ENCODE measurements at regions not wholly inside any gene's neighbourhood (a gene's known extent, or its start where the extent isn't known, plus 50 kb on each side); places are given as distances from the start of the nearest gene placed in this dataset.

GRCh38 chr2:71736091-71736861, 282.9 kb downstream of the DYSF start:
- H3K79me2 ChIP-seq (ENCODE audit: insufficient read depth, low read depth): no peaks in the 10 kb centered on the region
- H3K9ac ChIP-seq: no peak overlapping the region
- H3K27me3 ChIP-seq (ENCODE audit: insufficient read depth, low read depth): no peaks in the 10 kb centered on the region
- H3K4me1 ChIP-seq (ENCODE audit: low read depth, poor library complexity, severe bottlenecking): no peaks in the 10 kb centered on the region
- no peak overlapping the region for H3K4me3 ChIP-seq (IDR thresholded peaks at IDR 0.05; ENCODE audit: insufficient read depth, low read depth, low read length)
- no peak overlapping the region for H3K27ac ChIP-seq
- no peaks in the 10 kb centered on the region for H3K36me3 ChIP-seq (ENCODE audit: insufficient read depth)
- no peak for TF ChIP-seq CTCF (conservative IDR thresholded peaks at IDR 0.05; ENCODE audit: low read depth, low read length)
- no peaks in the 10 kb centered on the region for H4K20me1 ChIP-seq (ENCODE audit: insufficient read depth)
- H2AFZ ChIP-seq (ENCODE audit: low read depth): no peak overlapping the region
- H3K4me2 ChIP-seq: no peak overlapping the region
